ENCODE measurements at regions not wholly inside any gene's neighbourhood (a gene's known extent, or its start where the extent isn't known, plus 50 kb on each side); places are given as distances from the start of the nearest gene placed in this dataset.

GRCh38 chr6:18039481-18039880 lies 52.0 kb upstream of the KIF13A start:
- TF ChIP-seq CTCF (IDR thresholded peaks at IDR 0.05) (no peak), JUNB (IDR thresholded peaks at IDR 0.05) (no peak), RNF2 (IDR thresholded peaks at IDR 0.05; ENCODE audit: borderline replicate concordance, low read depth) (no peak), HOXB13 (CRISPR knock-in tag; IDR thresholded peaks at IDR 0.05; ENCODE audit: low read depth) (no peak), ZSCAN20 (CRISPR knock-in tag; IDR thresholded peaks at IDR 0.05) (no peak), ESRRA (IDR thresholded peaks at IDR 0.05; ENCODE audit: borderline replicate concordance, low read length) (no peak), EHF (CRISPR knock-in tag; IDR thresholded peaks at IDR 0.05) (no peak), EP300 (IDR thresholded peaks at IDR 0.05) (no peak), POLR2A (IDR thresholded peaks at IDR 0.05; ENCODE audit: low read length) (no peak), CHD4 (IDR thresholded peaks at IDR 0.05; ENCODE audit: borderline replicate concordance) (no peak), ELK1 (IDR thresholded peaks at IDR 0.05; ENCODE audit: low read depth, low read length) (no peak), HDAC2 (IDR thresholded peaks at IDR 0.05) (no peak)
